ENCODE measurements at regions not wholly inside any gene's neighbourhood (a gene's known extent, or its start where the extent isn't known, plus 50 kb on each side); places are given as distances from the start of the nearest gene placed in this dataset.

- TF ChIP-seq EGR1 (IDR thresholded peaks at IDR 0.05; ENCODE audit: borderline replicate concordance in 1 of 2, low read depth in 2 of 2, low read length in 2 of 2) = no peak
- TF ChIP-seq ZNF24 (IDR thresholded peaks at IDR 0.05) = no peak
- TF ChIP-seq CTCF (IDR thresholded peaks at IDR 0.05 in 2 of 3, conservative IDR thresholded peaks at IDR 0.05 in 1 of 3; ENCODE audit: control insufficient read depth in 2 of 3, extremely low read depth in 1 of 3, insufficient read depth in 1 of 3, low read depth in 3 of 3, low read length in 3 of 3) = no peak
- TF ChIP-seq USF1 (IDR thresholded peaks at IDR 0.05; ENCODE audit: borderline replicate concordance, extremely low read length, insufficient read depth, low read depth, low read length) = no peak
- TF ChIP-seq SMC3 (IDR thresholded peaks at IDR 0.05; ENCODE audit: borderline replicate concordance, low read length) = no peak
- TF ChIP-seq KDM1A (IDR thresholded peaks at IDR 0.05; ENCODE audit: borderline replicate concordance) = no peak
- TF ChIP-seq RCOR1 (conservative IDR thresholded peaks at IDR 0.05; ENCODE audit: low read depth, low read length) = no peak
- TF ChIP-seq JUND (IDR thresholded peaks at IDR 0.05; ENCODE audit: low read depth, low read length) = no peak
- no peak for TF ChIP-seq POLR2A (IDR thresholded peaks at IDR 0.05; ENCODE audit: low read depth, low read length)
- no peak for TF ChIP-seq EP300 (IDR thresholded peaks at IDR 0.05; ENCODE audit: borderline replicate concordance in 1 of 2, control insufficient read depth in 1 of 2, low read depth in 2 of 2, low read length in 2 of 2)
Observed at GRCh38 chr10:104556831-104557230, 84.3 kb upstream of the SORCS3 start.

Measured in GM12878 (cell line).